HG02981 (cell line): ENCODE measurements at regions not wholly inside any gene's neighbourhood (a gene's known extent, or its start where the extent isn't known, plus 50 kb on each side); places are given as distances from the start of the nearest gene placed in this dataset.
"Not testable (repeated sequence)": the region's sequence is repeated elsewhere in the genome, so short reads cannot be mapped to it uniquely, and the experiment has no call there.

Experiments
- ATAC-seq: cut with Tn5 transposase; IDR thresholded peaks from one replicate; pipeline ENCODE4 v1.9.1; 2021; ENCODE audit warnings: mild to moderate bottlenecking, moderate library complexity; ENCODE audit not compliant: unreplicated experiment

DNA sequence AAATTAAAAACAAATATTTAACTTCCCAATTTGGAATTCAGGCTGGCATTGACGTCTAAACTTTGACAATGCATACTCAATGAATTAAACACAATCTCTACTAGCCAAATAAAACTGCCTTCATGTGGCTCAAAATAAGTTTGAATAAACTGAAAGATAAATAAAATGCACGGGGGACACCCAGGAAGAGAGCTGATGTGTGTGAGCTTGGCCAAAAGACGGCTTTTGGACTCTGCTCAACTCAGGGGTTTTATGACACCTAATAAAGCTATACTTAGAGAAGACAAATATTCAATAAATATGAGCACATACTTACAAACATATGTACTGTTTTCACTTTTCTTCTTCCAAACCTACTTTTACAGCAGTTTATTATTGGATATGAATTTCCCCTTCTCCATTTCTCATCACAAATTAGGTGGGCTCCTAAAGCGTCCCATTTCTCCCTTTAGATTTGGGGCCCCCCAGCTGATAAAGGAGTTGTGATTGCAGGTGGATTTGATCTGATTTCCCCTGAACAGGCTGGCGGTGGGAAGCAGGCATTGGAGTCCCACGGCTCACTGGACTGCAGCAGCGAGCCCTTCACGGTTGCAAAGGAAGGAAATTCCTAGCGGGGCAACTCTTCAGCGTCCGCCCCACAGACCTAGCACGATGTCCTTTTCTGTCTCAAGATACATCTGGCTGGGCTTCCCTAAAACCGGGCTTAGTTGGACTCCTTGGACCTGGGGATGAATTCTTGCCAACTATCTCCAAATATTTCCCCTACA, 79.6 kb downstream of the INSIG1 start:
- no peak for ATAC-seq

DNA sequence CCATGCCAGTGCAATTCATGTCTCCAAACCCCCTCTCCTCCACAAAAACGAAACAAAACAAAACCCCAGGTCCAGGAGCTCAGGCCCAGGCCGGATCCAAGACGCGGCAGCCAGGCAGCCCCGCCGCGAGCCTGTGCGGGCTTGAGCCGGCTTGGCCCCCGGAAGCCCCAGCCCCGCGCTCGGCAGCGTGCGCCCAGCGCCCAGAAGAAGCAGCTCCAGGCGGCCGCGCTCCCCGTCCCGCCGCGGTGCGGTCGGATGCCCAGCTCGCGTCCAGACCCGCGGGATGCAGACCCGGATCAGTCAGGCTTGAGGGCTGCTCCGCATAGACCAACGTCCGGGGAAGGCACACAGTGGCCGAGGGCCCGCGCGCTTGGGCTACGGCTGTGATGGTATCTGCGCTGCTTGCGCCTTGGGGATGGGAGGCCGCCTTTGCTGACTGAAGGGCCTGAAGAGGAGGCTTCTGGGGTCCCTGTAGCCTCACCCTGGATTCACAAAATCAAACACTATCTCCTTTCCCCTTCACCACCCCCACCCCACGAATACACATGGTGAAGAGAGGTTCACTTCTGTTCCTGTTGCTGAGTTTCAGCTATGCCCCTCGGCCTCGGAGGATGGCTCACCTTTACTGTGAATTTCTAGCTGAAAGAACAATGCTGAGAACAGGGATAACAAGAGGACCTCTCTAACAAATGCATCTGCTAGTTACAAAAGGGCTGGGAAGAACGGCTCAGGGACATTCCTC, 79.9 kb upstream of the EN2 start:
- no peak for ATAC-seq

DNA sequence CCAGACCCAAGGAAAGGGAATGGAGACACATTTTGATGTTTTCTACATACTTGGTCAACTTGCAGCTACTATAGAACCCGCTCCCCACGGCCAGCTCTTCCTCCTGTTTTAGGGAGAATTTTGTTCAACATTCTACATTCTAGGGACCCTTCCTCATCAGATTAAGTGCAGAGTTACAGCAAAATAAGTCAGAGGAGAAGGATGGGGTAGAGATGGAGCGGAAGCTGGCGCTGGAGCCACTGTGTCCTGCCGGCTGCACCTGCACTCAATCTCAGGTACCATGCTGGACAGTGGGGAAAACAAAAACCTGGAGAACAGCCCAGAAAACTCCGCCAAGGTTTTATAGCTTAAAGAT, 79.4 kb upstream of the EN2 start:
- ATAC-seq: no peak

DNA sequence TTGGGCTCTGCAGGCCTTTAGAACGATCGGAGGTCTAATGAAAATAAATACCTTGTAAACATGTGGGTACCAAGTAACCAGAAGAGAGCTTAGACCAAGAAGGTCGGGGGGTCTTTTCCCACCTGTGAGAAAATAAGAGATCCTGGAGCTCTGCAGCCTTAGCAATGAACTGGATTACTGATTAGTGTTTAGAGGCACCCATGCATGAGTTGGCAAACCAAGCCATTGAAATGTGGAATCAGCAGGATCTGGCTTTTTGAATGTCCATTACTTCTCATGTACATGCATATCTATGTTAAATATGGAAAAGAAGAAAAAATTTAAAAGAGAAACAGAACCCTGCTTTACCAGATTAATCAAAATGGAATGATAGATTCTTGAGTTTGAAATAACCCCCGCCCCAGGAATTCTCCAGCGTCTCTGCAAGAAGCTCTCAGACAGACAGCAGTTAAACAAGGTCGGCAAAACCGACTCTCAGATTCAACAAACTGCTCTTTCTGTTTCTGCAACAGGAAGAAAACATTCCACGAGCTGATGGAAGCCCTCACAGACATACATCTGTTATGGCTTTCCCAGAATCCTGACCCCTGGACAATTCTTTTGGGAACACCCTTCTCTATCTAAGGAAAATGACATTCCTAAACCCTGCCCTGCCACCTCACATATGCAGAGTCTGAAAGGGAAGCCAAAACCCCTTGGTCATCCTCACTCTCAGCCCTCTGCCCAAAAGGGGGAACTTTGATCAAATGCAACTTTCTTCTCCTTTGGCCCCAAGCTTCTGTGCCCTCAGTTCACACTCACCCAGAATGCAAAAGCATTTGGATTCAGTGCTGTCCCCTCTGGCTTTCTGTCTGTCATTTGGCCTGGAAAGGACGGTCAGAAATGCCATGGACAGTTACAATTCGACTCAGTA, 78.7 kb upstream of the EN2 start:
- no peak for ATAC-seq

DNA sequence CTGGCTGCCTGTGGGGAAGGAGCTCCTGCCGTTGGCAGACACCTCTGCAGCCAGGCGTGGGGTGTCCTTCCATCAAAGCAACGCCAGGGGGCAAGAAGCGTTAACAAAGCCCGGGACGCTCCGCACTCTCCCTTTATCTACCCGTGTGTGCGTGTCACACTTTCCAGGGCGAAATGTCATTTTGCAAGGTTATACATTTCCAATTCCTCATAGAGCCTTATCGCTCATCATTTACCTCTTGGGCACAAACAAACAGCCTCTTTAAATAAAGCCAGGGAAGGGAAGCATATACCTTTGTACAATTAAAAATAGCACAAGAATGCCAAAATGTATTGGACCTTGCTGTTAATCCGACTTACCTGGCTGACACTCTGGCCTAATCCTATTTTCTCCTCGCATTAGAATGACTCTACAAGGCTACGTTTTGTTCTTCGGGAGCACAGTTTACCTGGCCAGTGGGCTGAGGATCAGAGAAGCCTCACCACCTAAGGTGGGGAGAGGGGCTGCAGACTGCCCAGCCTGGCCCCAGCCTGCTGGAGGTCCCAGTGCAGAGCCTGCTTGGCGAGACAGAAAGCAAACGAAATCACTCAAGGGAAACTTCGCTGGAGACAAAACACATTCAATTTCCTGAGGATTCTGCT, 77.6 kb upstream of the EN2 start:
- ATAC-seq: peak; percentile 77

DNA sequence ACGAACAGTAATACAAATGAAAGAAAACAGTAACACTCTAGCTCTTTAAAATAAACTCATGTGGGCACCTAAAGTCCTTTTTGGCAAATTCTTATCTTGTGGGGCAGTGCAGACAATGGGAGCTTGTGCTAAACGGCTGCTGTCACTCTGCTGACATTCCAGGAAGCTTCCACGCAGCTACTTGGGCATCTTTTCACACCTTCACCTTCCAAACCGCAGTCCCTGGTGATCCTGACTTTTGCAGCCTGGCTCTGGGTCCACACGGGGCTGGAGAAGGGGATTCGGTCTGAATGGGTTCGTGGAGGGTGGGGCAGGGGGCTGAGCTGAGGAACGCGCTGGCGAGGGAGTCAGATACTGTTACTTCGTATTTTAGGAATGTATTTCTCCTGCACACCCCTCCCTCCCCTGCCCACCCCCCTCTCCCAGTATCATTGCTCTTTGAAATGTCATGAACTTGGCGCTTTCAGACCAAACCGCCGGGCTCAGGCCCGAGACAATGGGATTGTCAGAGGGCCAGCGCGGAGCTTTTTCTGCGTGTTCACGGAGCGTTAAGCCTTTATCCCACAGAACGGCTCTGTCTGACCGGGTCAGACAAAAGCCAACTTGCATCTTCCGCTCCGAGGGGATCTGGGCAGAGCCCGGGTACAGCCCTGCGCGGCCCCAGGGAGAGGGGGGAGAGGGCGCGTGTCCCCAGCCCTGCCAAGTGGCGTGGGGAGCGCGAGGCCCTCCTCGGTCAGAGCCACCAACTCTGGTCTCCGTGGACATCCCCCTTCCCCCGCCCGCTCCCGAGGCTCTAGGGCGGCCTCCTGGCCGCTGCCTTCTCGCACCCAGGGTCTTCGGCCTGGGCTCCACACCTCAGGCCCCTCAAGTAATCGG, 76.7 kb upstream of the EN2 start:
- ATAC-seq: no peak

DNA sequence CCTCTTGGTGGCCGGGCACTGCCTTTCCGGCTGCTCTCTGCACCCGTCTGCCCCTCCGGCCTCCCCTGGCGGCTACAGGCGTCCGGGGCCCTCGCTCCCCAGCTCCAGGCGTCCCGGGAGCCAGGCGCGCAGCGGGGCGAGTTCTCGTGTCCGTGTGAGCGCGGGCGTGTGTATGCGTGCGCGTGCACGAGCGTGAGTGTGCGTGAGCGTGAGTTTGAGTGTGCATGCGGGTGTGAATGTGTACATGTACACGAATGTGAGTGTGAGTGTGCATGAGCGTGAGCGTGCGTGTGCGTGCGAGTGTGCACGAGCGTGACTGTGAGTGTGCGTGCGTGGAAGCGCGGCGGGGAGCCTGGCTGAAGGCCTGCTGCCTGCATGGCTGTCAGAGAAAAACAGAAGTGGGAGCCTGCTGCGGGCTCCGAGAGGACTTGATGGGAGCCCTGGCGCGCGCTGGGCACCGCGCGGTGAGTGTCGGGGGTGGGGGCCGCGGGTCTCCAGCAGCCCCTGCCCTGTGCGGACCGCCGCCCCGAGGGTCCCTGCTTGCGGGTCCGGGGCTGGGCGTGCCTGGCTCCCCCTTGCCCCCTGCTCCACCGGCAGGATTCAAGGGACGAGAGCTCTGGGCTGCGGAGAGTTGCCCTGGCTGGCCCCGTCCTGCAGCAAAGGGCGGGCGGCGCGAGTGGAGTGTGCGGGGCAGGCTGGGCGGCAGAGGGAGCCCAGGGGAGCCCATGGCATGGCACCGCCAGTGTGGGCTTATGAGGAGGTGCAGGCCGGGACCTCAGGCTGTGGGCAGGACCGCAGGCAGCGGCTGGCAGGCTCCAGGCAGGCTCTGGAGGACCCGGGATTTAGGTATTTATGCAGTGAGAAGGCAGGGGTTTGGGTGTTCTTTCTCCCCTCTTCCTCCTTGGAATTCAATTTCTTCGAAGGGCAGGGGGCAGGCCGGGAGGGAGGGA, 75.8 kb upstream of the EN2 start:
- no peak for ATAC-seq

DNA sequence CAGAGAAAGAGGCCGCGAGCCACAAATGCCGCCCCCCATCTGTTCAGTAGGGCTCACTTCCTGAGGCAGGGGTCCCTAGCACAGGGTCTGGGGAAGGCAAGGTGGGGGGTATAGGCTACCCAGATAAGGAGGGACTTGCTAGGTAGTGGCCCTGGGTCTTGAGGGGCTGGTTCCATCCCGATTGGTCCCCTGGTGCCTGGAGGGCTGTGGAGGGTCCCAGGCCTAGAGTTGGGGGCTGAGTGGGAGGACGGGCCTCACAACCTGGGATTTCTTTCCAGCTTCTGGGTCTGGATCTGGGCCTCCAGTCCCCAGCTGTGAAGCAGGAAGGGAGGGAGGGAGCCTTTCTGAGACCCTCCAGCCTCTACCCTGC, 75.1 kb upstream of the EN2 start:
- no peak for ATAC-seq

DNA sequence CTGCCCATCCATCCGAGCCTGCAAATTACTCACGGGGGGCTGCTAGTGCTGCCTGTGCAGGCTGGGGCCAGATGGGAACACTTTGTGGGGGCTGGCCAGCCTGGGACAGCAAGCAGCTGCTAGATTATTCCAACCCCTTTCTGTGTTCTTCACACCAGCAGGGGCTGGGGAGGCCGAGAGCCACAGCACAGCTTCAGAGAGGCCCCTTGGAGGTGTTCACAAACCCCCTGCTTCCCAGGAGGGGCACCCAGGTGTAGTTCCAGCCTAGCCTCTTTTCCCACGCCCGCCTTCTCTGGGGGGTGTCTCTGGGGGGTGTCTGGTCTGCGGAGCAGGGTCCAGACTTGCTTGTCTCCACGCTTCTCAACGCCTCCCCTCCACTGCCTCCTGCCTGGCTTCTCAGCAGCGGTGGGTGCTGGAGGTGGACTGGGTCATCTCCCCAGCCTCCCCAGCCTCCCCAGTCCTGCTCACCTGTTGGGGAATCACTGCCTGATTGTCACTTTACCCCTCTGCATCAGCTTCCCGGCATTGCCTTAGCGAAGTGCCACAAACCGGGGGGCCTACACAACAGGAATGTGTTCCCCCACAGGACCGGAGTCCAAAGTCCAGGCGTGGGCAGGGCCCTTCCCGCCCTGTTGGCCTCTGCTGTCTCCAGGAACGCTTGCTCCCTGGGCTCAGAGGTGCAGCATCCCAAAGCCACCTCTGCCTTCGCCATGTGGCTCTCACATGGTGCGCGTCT, 74.0 kb upstream of the EN2 start:
- ATAC-seq: no peak

DNA sequence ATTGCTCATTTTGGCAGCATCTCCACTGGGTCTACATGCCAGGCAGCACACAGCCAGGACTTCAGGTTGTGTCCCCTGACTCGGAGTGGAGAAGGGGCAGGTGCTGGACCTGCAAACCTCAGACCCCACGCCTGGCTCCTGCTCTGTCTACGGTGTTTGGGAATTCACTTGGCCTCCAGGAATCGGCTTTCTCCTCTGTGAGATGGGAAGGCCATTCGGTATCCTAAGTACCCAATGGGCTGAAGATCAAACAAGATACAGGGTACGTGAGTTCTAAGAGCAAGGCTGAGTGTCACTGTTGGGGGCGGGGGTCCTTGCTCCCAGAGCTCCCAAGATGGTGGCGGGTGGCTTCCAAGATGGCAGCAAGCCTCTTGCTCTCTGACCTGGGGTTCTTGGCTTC, 73.2 kb upstream of the EN2 start:
- no peak for ATAC-seq

DNA sequence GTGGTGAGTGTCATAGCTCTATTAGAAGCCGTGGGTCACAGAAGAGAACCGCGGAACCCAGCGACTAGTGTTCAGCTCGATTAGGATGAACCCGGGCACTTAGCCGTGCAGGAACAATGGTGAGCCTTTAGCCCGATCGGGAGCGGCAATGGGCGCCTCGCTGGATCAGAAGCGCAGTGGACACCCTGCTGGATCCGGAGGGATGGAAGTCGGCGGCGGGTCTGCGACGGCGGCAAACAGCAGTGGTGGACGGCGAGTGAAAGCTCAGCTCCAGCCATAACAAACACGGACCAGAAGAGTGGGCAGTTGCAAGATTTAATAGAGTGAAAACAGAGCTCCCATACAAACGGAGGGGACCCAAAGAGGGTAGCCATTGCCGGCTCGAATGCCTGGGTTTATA, 72.7 kb upstream of the EN2 start:
- ATAC-seq: not testable (repeated sequence)

DNA sequence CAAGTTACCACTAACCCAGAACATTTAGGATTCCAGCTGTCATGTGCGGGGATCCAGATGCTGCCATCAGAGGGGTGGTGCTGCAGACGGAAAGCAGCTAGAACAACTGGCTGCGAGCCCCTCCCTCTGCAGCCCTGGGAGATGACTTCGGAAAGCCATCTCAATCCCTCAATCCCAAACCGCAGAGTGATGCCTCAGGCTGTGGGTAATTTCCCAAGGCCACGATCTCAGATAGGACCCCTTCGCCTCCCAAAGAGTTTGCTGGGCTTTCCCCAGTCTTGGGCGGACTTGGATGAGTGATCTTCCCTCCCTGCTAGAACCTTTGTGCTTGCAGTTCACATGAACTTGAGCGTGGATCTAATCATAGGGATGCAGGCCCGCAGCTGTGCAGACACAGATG, 71.3 kb upstream of the EN2 start:
- ATAC-seq: no peak

DNA sequence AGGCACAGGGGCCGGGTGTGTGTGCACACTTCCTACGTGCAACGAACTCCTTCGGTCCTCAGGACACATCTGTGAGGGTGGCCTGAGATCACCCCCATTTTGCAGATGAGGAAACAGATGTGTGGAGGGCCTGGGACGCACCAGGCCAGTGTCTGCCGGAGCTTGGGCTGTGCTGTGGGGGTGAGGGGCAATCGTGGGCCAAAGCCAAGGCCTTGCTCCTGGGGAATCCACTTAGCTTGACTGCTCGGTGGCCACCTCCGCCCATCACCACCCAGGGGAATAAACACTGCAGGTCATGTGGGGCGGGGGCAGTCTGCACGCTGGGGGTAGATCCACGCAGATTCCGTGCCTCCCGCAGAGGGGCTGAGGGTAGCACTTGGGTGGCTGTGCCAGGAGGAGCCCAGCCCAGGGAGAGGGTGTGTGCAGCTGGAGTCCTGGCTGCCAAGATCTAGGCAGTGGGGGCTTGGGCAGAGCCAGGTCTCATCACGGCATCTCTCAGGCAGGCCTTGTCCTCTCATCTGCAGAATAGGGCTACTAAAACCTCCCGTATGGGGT, 70.8 kb upstream of the EN2 start:
- ATAC-seq: no peak

DNA sequence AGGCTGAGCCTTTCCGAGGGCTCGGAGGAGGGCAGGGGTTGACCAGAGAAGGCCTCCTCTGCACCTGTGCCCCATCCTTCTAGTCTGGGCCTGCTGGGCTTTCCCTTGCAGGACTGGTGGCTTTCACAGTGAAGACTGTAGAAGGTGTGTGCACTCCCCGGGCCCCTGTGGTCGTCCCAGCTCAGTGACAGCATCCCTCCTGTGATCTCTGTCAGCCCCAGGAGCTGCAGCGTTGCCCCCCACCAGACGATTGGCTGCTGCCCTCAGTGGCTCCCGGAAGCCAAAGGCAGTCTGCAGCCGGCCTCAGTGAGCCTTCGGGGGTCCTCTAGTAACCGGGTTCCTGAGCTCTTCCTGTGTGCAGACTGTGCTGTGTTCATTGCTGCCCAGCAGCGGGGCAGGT, 69.4 kb upstream of the EN2 start:
- no peak for ATAC-seq

DNA sequence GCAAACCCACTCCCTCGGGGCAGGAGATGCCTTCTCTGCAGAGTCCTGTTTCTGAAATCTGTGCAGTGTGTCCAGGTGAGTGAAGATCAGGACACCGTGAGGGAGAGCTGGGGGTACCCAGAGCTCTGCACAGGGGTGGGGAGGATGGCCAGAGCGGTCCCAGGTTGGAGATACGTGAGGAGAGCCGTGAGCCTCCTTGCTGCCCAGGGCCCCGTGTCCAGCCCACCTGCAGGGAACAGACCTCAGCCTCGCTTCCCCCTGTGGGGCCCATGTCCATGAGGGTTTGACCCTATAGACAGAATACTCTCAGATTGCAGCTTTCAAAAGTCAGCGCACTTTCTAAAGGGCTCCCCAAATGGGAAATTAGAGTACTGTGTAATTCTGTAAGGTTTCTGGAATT, 66.5 kb upstream of the EN2 start:
- ATAC-seq: no peak

DNA sequence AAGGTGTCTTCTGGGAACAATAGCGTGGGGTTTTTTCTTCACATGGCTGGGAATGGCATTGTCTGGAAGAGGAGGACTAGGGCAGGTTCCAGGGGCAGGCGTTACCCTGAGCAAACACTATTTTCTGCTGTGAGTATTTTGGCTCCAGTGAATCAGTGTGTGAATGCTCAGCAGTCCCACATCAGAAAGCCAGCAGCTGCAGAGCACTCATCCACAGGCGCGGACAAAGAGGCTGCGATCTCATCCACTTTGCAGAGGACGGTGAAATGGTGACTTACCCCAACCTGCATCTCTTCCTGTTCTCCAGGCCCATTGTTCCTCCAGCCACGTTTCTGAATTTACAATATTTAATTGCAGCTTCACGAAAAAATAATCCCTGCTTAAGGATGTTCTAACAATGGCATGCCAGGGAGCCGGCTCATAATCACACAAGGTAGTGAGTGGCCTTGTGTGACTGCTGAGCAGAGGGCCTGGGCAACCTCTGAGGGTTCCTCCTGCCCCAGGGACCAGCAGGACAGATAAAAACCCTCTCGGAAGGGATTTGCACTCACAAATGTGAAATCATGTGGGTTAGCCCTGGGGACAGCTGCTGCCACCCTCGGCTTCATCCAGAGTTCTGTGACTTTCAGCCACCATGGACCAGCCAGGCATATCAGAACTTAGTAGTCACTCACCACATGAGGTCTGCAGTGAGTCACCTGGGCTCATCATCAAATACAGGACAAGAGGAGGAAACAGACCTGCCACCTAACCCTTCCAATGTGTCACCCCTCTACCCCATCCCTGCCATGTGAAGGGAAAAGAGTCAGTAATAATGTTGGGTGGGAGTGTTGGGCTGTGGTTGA, 65.0 kb upstream of the EN2 start:
- ATAC-seq: no peak

DNA sequence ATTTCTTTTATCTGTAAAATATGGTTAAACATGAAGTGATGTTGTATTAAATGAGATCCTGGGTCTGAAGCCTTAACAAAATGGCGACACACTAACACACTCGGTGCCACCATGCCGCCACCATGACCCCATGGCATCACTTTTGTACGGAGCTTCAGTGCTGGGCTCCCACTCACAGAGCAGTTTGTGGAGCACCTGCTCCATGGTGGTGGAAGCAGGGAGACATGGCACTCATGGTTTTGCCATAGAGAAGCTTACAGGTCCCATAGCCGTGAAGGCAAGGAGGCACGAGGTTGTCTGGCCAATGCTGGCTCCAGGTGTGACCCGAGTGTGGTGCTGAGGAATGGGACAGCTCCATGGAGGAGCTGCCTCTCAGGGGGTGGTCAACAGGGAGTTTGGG, 63.5 kb upstream of the EN2 start:
- ATAC-seq: no peak
